MM.1S (cell line): ENCODE measurements at regions not wholly inside any gene's neighbourhood (a gene's known extent, or its start where the extent isn't known, plus 50 kb on each side); places are given as distances from the start of the nearest gene placed in this dataset.

Experiments
- EZH2 ChIP-seq: fragments of 300-600 bp; sonication (generic); optimal IDR thresholded peaks from 2 replicates; pipeline ENCODE3; 2017; ENCODE audit warnings: low read depth, mild to moderate bottlenecking, antibody characterized with exemption, low read length, mixed read lengths
- EZH2phosphoT487 ChIP-seq: fragments of 300-600 bp; sonication (generic); IDR thresholded peaks from 2 replicates; pipeline ENCODE4 v1.6.1; 2018; ENCODE audit warnings: antibody characterized with exemption, low read length
- TF ChIP-seq, protein P1 (sequence below): fragments of 300-600 bp; sonication (generic); IDR thresholded peaks from 2 replicates; pipeline ENCODE4 v1.5.1; 2016; ENCODE audit warnings: antibody characterized with exemption, low read length, mixed read lengths

DNA sequence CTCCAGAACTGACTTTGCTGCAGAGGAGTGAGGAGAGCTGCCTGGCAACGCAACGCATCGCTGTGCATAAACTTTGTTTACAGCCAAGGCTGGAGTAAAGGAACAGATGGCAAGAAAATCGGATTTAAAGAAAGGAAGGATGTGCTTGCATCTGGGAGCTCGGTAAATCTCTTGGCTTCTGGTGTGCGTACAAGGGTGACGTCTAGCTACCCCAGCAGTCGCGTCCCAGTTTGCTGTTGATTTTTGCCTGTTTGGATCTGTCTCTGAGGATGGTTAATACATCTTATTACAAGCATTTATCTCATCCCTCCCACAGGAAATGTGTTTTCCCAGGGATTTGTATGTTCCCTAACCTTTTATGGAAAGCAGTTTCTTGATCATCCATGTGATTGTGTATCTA, 73.3 kb upstream of the RALGPS2 start:
- TF ChIP-seq, protein P1, sequence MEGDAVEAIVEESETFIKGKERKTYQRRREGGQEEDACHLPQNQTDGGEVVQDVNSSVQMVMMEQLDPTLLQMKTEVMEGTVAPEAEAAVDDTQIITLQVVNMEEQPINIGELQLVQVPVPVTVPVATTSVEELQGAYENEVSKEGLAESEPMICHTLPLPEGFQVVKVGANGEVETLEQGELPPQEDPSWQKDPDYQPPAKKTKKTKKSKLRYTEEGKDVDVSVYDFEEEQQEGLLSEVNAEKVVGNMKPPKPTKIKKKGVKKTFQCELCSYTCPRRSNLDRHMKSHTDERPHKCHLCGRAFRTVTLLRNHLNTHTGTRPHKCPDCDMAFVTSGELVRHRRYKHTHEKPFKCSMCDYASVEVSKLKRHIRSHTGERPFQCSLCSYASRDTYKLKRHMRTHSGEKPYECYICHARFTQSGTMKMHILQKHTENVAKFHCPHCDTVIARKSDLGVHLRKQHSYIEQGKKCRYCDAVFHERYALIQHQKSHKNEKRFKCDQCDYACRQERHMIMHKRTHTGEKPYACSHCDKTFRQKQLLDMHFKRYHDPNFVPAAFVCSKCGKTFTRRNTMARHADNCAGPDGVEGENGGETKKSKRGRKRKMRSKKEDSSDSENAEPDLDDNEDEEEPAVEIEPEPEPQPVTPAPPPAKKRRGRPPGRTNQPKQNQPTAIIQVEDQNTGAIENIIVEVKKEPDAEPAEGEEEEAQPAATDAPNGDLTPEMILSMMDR = no peak
- TF ChIP-seq EZH2 = no peak
- TF ChIP-seq EZH2phosphoT487 = no peak
